Colonic mucosa (tissue), 4 donors: ENCODE measurements at regions not wholly inside any gene's neighbourhood (a gene's known extent, or its start where the extent isn't known, plus 50 kb on each side); places are given as distances from the start of the nearest gene placed in this dataset.

ENCODE experiments used
- DNase-seq: peaks from one replicate; pipeline ENCODE4 v3.0.0-alpha.2; 2020
- H3K27ac ChIP-seq: fragments of 200-600 bp; one replicate; pipeline ENCODE4 v1.8.0; 2021
- H3K27me3 ChIP-seq: fragments of 200-600 bp; one replicate; pipeline ENCODE4 v1.8.0; 2021
- H3K36me3 ChIP-seq: fragments of 200-600 bp; one replicate; pipeline ENCODE4 v1.8.0; 2021
- H3K4me1 ChIP-seq: fragments of 200-600 bp; one replicate; pipeline ENCODE4 v1.8.0; 2021; ENCODE audit warnings: mild to moderate bottlenecking
- H3K4me3 ChIP-seq: fragments of 200-600 bp; one replicate; pipeline ENCODE4 v1.8.0; 2021
- H3K9ac ChIP-seq, 2 donors: one replicate each; pipeline ENCODE4 v1.7.0; 2013; ENCODE audit warnings: control low read depth in 2 of 2, low read depth in 2 of 2, low read length in 2 of 2
- H3K9me3 ChIP-seq: fragments of 200-600 bp; one replicate; pipeline ENCODE4 v1.8.0; 2021
- CTCF ChIP-seq: fragments of 200-600 bp; IDR thresholded peaks from one replicate; pipeline ENCODE4 v1.8.0; 2022; ENCODE audit warnings: antibody characterized with exemption, mild to moderate bottlenecking
- intact Hi-C: fragments of 100-400 bp; cut with DNase I; formaldehyde crosslinking; loops from one replicate; pipeline ENCODE4 v1.14.1; 2022
- donor health status: healthy.
- donor health status: DM: no; HTN: no; CAD: no.
- donor health status: DM: no; HTN: no; CAD: no.

DNA sequence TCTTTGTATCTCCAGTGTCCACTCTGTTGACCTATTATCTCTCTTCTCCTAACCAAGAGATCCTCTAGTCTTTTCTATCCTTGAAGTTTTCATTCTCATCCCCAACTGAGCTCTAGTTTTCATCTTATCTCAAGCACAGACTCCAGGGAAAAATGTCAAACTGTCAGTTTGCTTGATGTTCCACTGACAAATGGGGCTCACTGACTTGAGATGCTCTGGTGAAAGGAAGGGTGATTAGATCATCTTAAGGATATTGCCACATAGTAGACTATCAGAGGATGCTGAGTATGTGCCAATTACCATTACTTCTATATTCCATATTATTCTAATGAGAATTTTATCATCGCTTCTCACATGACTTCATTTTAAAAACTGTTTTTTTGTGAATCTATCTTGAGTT lies 2008.2 kb downstream of the ARAP2 start:
- DNase-seq, result no peak
- intact Hi-C loops, result no loop called here
- no peak overlapping the region for H3K4me3 ChIP-seq
- no peak overlapping the region for H3K27ac ChIP-seq
- no peak overlapping the region for H3K9ac ChIP-seq
- no peaks in the 10 kb centered on the region for H3K4me1 ChIP-seq
- H3K36me3 ChIP-seq, result no peaks in the 10 kb centered on the region
- no peaks in the 10 kb centered on the region for H3K27me3 ChIP-seq
- TF ChIP-seq CTCF, result no peak
- H3K9me3 ChIP-seq, result no peaks in the 10 kb centered on the region

- H3K36me3 ChIP-seq, result no peaks in the 10 kb centered on the region
- no peaks in the 10 kb centered on the region for H3K27me3 ChIP-seq
- H3K9me3 ChIP-seq, result no peaks in the 10 kb centered on the region
- TF ChIP-seq CTCF, result no peak
- H3K4me1 ChIP-seq, result no peaks in the 10 kb centered on the region
- no peak for DNase-seq
- intact Hi-C loops, result no loop called here
- no peak overlapping the region for H3K27ac ChIP-seq
- no peak overlapping the region for H3K4me3 ChIP-seq
- no peak overlapping the region for H3K9ac ChIP-seq
Observed at GRCh38 chr4:34245276-34245675, 1999.0 kb downstream of the ARAP2 start.

DNA sequence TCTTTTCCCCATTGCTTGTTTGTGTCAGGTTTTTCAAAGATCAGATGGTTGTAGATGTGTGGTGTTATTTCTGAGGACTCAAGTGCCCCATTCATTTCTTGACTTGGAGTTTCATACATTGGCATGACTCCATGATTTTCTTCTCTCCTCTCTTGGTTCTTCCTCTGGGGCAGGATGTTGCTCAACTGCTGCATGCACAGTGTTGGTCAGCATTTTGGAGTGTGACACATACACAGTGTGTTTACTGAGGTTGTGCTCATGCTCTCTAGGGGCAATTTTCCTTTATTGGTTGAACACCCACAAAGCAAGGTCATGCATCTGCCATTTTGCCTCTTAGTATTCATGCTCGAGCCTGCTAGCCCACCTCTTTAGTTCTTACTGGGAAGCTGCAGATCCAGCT lies 1993.8 kb downstream of the ARAP2 start:
- H3K4me3 ChIP-seq, result no peak overlapping the region
- H3K9ac ChIP-seq, result no peak overlapping the region
- H3K27ac ChIP-seq, result no peak overlapping the region
- H3K4me1 ChIP-seq, result no peaks in the 10 kb centered on the region
- peaks cover 4% of the 10 kb centered on the region for H3K9me3 ChIP-seq
- DNase-seq, result no peak
- intact Hi-C loops, result no loop called here
- no peaks in the 10 kb centered on the region for H3K36me3 ChIP-seq
- TF ChIP-seq CTCF, result no peak
- no peaks in the 10 kb centered on the region for H3K27me3 ChIP-seq

- Histone ChIP-seq H3K9ac (no peak overlapping the region), H3K27ac (no peak overlapping the region), H3K4me3 (no peak overlapping the region), H3K4me1 (no peaks in the 10 kb centered on the region), H3K9me3 (peaks cover 4% of the 10 kb centered on the region), H3K36me3 (no peaks in the 10 kb centered on the region), H3K27me3 (no peaks in the 10 kb centered on the region)
- TF ChIP-seq CTCF, result no peak
- no peak for DNase-seq
- intact Hi-C loops, result no loop called here
Observed at GRCh38 chr4:34253239-34253638, 1991.1 kb downstream of the ARAP2 start.

GRCh38 chr4:34258176-34258575 lies 1986.1 kb downstream of the ARAP2 start:
- Histone ChIP-seq H3K27ac (no peak overlapping the region), H3K4me3 (no peak overlapping the region)
- no peak for DNase-seq

More at GRCh38 chr4:34258176-34258575, 1986.1 kb downstream of the ARAP2 start:
- H3K36me3 ChIP-seq, result no peaks in the 10 kb centered on the region
- no peak overlapping the region for H3K9ac ChIP-seq
- H3K4me1 ChIP-seq, result no peaks in the 10 kb centered on the region
- intact Hi-C loops, result no loop called here
- H3K9me3 ChIP-seq, result peaks cover 4% of the 10 kb centered on the region
- TF ChIP-seq CTCF, result no peak
- H3K27me3 ChIP-seq, result no peaks in the 10 kb centered on the region
